EL (cell line): ENCODE measurements at regions not wholly inside any gene's neighbourhood (a gene's known extent, or its start where the extent isn't known, plus 50 kb on each side); places are given as distances from the start of the nearest gene placed in this dataset.

Experiments used
- DNase-seq: peaks from one replicate; pipeline ENCODE4 v3.0.0-alpha.2; 2016

DNA sequence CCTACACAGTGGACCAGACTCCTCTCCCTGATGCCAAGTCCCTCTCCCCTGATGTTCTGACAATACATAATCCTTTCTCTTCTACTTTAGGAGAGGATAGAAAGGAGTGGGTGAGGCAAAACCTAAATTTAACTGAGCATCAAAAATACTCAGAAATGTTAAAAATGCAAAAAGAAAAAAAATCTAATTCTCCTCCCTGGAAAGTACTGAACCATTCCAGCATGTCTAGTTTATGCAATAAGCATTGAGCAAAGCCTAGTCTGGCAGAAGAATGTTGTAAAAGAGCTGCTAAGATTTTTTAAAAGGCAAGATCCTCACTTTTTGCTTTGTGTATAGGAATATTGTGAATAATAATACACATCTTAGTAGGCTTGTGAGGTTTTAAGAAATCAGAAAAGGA lies 116.6 kb upstream of the STXBP5 start:
- no peak for DNase-seq

DNA sequence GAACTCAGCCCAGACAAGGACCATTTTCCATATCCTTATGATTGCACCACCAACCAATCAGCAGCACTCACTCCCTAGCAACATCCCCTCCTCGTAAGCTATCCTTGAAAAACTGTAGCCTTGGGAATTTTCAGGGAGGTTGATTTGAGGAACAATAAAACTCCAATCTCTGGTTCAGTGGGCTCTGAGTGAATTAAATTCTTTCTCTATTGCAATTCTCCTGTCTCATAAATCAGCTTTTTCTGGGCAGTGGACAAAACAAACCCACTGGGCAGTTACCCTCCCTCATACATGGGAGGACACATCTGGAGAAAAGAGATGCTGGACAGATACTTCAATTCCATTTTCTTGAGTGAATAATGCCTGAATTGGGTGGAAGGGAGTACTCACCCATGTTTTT lies 115.4 kb upstream of the STXBP5 start:
- DNase-seq = no peak

DNA sequence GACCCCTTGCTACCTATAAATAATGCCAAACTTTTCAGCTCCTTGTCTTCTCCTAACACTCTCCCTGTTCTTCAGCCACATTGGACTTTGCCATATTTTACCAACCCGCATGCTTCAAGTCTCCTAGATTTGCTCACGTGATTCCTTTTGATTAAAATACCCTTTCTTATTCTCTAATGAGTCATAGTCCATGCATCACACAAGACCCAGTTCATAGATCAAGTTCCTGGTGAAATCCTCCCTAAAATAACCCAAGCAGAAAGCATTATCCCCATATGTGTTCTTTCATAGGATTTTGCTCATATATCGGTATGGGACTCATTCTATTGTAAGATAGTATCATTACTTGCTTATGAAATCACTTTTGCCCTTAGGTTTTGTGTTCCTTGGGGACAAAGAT lies 108.9 kb upstream of the STXBP5 start:
- DNase-seq = no peak

DNA sequence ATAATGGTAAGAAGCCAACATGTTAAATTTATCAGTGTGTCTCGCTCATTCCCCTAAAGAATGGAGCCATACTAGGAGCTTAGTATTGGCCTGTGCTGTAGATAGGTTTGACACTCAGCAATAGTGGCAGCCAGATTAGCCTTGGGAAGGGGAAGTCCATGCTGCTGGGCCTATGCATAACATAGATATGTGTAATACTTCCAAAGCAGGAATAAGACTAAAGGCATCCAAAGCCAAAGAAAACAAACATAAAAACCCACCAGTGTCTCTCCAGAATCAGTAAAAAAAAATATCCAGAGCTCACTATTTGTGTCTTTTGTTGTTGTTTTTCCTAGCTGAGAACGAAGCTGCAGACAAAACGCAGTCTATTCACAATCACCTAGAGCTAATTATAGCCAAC lies 104.2 kb upstream of the STXBP5 start:
- peak; percentile 89 for DNase-seq

DNA sequence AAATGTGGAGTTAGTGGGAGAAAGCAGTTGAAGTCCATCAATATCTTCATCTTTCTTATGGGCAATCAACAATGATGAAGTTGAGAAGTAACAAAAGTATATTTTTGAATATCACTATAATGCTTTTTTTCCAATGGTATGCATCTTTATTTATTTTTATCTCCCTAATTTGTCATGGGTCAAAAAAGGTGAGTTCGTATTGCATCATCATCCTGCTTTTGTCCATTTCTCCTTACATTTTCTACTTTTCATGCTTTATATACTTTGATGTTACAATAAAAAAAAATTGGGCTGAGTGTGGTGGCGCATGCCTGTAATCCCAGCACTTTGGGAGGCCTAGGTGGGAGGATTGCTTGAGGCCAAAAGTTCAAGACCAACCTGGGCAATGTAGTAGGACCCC lies 101.2 kb upstream of the STXBP5 start:
- DNase-seq = no peak

DNA sequence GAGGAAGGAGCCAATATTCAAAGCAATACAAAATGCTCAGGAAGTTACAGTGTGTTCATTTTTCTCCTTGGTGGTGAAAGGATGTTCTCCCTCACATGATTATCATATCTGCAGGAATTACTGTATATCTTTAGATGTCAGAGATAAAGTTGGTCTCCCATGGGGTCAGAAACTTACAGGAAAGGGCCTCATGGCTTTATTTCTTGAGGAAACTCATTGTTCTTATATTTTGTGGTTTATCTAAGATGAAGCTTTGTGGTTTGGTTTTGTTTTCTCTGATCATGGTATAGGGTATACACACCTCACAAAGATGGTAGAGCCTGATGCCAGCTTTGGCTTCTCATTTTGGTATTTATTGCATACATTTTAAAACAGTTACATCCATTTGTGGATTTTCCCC lies 100.5 kb upstream of the STXBP5 start:
- DNase-seq = peak; percentile 36

DNA sequence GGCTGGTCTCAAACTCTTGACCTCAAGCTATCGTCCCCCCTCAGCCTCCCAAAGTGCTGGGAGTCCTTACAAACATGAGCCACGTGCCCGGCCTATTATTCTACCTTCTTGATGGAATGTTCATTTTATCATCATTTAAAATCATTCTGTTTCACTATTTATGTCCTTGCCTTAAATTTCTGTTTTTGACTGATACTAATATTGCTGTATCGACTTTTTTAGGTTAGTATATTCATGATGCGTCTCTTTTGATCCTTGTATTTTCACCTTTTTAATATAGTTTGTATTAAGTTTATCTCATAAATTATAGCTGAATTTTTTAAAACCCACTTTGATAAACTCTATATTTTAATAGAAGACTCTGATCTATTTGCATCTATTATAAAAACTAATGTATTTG lies 98.4 kb upstream of the STXBP5 start:
- DNase-seq = no peak

DNA sequence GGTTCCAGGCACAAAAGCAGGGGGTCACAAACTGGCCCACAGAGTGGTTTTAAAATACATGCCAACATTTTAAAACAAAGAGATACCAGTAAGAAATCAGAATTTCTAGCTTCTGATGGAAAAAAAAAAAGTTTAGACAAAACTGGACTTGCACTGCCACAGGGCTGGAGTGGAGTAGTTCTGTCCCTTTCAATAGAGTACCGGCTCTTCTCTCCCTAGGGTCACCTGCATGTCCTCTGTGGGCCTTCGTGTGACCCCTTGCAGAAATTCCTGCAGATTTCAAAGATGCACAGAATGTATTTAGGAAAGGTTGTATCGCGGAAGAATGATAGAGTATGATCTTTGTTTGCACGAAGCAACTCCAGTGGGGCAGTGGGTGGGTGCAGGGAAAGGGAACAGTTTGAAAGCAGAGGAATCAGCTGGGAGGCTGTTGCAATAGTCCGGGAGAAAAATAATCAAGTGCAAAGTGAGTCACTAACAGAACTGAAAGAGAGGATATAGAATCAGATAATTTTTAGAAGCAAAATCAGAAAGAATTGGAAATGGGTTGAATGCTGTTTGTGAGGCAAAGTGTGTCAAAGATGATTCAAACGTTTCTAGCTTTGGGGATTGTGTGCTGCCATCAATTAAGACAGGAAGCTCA lies 97.3 kb upstream of the STXBP5 start:
- DNase-seq = peak; percentile 30

DNA sequence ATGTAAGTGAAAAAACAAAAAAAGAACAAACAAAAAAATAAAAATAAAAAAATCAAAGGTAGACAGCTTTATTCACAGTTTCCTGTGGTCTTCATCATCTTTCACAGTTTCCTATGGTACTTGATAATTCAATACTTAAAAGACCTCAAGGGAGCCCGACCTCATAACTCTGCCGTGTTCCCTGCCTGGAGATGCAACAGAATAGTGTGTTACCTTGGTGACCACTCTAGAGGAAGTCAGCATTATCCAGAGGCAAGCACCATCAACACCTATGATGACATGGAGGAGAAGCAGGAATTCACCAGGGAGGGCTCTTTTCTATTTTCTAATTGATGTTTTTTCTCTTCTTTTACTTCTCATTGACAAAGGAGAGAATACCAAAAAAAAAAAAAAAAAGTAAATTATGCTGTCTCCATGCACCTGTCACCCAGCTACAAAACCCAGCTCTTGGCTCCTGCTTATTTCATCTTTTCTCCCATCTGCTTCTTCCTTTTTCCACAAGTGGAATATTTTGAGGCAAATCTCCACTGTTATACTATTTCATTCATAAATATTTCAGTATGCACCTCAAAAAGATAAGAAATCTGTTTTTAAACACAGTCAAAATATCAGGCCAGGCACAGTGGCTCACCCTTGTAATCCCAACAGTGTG lies 95.8 kb upstream of the STXBP5 start:
- DNase-seq = no peak

DNA sequence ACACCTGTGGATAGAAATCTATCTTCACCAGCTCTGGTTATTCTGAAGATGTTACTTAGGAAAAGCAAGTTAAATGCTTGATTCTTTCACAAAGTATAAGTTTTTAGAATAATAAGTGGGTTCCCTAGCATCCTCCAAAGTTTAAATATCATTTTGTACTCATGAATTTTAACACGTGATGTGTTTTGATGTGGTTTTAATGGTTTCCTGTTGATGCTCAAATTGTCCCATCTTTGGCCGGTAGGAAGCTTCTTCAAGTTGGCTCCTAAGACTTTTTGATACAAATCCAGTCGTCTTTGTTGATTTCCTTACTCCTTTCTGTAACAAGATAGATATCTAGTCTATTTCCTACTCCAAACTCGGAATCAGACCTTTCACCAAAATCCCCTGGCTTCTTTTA lies 94.5 kb upstream of the STXBP5 start:
- DNase-seq = no peak

DNA sequence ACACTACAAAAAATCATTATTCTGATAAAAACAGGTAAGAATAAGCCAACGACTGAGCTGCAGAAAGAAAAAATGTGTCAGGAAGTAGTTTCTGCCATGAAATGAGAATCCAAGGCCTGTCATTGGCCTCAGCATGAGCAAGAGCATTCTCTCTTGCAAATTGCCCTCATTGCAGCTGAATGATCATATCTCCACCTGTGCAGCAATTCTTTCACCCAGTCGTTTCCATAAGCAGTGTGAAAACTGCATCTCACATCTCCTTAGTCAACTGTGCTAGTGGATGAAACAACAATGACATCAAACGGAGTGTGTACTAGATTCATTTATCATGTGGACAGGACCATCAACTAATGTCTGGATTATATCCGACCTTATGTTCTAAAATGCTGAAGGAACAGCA lies 88.2 kb upstream of the STXBP5 start:
- DNase-seq = no peak

DNA sequence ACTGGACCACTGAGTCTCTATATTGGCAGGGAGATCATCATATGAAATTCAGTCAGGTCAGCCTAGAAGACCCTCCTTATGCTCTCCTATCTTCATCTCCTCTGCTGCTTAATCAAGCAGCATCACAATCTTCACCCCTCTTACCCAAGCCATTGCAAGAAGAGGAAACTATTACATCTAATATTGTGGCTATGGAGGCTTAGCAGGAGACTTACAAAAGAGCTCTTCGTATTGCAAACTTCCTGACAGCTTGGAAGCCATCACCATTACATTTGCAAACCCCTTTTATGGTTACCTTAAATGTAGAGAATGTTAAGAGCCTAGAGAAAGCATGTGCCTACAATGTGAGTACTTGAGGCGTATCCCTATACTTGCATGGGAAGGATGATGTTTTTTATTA lies 87.2 kb upstream of the STXBP5 start:
- DNase-seq = no peak

DNA sequence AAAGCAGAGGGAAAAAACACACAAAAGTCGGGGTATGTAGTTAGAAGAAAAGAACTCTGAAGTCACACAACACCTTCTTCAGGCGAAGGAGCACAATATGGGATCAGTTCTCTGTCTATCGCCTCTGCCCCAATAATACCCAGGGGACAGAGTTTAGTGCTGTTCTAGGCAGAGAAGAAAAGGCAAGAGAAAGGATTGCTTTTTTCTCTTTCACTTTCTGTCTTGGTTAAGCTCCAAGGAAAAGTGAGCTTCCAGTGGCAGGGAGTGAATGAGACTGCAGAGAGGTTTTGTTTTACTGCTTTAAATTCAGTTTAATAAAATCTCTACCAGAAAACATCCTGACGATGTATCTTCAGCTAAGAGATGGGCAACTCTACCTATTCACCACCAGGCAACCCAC lies 86.6 kb upstream of the STXBP5 start:
- peak; percentile 17 for DNase-seq

DNA sequence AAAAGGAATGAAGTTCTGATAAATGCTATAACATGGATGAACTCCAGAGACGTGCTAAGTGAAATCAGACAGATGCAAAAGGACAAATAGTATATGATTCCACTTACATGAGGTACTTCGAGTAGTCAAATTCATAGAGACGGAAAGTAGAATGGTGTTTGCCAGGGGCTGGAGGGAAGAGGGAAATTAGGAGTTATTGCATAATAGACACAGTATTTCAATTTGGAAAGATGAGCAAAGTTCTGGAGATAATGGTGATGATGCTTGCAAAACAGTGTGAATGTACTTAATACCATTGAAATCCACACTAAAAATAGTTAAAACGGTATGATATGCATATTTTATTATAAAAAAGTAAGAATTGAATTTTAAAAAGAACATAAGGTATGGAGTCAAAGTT lies 84.9 kb upstream of the STXBP5 start:
- DNase-seq = no peak

DNA sequence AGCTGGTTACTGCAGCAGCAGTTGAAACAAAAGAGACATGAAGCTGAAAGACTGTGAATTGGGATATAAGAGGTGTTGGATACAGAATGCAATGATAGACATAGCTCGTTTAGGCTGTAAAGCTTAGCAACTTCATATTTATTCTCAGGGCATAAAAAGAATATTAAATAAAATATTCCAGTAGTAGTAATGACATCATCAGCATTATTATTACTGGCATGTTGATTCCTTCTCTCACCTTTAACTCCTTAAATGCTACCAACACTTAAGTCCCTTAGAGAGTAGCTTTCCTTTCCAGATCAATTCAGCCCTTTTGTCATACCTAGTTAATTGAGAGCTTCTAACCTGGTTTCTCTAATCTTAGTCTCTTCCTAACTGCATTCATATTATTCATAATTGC lies 81.4 kb upstream of the STXBP5 start:
- no peak for DNase-seq

DNA sequence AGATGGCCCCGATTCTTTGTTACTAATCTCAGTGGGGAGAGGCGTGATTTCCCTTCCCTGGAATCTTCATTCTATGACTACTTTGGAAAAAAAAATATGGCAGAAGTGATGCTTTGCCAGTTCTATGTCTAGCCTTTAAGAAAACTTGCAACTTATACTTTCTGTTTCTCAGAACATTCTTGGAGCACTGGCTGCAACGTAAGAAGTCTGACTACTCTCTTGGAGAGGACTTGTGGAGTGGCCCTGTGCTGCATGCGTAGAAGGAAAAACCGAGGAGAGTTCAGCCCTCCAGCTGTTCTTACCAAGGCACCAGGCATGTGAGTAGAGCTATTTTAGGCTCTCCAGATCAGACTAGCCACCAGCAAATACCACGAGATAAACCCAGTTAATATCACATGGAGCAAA lies 77.6 kb upstream of the STXBP5 start:
- no peak for DNase-seq

DNA sequence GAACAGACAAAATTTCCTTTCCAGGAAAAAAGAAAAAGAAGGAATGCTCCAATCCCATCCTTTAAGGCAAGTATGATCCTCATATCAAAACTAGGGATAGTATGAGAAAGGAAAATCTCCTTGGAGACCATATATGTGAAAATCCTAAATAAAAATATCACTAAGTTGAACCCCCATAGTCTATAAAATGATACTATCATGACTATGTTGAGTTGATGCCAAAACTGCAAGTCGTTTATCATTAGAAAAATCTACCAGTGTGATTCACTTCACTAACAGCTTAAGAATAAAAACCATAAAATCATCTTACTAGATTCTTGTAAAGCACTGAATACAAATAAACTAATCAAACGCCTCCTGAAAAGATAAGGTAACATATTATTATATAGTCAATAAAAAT lies 76.6 kb upstream of the STXBP5 start:
- peak; percentile 51 for DNase-seq

DNA sequence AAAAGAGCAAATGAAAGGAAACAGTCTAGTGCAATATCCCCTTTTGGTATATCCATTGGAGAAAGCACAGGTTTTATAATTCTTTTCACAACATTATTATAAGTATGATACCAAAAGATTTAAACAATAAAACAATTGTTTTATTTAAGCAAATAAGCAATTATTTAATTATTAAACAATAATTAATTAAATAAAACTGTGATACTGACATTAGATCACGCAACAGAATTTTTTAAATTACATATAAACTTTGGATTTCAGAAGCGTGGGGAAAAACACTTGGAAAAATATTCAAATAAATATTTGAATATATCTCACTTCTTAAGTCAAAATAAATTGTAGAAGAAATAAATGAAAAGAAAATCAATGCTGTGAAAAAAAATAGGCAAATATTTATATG lies 76.2 kb upstream of the STXBP5 start:
- no peak for DNase-seq

DNA sequence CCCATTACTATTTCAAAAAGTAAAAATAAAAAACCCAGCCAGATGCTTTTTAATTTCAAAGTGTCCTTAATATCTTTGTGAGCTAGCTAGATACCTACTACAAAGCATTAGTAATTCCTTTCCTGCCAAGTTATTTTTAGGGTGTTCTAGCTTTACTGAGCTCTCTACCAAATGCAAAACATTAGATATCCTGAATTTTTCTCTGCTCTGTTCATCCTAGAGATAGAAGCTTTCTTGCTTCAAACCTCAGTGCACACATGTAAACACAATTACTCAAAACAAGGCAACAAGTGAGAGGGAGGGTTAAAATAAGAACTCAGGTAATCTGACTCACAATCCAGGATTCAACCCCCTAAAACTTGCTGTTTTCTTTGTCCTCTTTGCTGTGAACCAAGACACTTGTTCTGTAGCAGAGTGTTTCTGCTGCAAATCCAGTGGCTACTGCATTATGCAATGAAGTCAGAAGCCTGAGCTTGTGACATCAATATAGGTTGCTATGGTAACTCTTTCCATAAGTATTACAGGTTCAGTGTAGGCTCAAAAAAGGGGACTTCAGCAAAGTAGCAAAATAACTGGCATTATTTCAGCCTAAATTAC lies 72.6 kb upstream of the STXBP5 start:
- no peak for DNase-seq

DNA sequence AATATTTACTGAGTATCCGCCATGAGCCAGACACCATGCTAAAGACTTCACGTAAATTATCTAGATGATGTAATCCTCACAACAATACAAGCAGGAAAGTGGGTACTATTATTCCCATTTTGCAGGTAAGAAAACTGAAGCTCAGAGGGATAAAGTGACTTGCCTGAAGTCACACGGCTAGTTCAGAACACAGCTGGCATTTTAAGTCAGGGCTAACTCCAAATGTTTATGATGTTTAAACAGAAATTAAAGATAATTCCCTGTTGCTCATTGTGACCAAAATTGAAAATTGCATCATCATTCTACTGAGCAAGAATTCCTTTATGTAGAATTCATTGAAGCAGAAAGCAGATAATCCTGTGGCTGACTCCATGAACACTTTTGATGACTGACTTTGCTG lies 71.3 kb upstream of the STXBP5 start:
- no peak for DNase-seq

DNA sequence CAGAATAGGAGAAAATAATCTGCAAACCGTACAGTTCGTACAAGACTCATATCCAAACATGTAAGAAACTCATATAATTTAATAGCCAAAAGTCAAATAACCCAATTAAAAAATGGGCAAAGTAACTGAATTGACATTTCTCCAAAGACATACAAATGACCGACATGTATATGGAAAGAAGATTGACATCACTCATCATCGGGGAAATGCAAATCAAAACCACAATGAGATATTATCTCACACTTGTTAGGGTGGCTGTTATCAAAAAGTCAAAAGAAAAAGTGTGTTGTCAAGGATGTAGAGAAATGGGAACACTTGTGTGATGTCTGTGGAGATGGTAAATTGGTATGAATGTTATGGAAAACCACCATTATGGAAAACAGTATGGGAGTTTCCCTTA lies 70.5 kb upstream of the STXBP5 start:
- DNase-seq = no peak

DNA sequence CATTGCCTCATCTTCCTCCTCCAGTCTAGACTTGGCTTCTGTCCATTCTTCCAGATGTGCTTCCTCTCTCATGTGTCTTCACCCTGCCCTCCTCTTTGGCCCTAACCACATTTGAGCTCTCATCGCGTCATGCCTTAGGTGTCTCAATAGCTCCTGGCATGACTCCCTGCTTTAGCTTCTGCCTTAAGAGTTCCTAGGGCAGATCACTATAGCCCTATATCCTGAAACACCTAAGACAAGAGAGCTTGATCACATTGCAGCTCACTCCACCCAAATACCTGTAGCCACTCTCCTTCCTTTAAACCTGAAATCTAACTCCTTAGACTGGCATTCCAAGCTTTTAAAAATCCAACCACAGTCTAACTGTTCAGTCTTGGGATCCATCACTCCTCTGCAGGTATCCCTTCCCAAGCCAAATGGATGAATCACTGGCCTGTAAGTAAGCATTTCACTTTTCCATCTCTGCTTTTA lies 69.0 kb upstream of the STXBP5 start:
- peak; percentile 68 for DNase-seq

DNA sequence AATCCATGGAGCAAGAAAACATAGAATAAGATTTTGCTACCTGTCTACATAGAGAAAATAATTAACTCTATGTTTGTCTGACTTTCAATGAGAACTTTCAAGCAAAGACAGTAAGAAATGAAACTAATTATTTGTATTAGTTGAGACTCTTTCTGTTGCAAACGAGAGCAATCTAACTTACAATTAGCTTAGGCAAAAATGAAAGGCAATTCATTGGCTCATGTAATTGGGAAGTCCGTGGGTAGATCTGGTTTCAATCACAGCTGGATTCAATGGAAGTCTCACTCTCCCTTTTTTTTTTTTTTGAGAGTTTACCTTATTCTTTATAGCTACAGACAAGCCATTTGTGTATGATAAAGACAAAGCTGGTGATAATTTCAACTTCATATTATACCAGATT lies 68.2 kb upstream of the STXBP5 start:
- DNase-seq = no peak

DNA sequence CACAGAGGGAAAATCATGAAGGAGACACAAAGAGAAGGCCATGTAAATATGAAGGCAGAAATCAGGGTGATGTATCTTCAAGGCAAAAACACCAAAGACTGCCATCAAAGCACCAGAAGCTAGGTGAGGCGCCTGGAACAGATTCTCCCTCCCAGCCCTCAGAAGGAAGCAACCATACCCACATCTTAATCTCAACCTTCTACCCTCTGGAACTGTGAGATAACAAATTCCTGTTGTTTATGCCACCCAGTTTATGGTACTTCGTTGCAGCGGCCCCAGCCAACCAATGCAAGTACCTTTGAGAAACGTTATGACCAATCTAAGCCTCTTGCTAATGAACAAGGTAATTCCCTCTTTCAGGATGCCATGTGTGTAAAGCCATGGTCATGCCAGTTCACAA lies 66.2 kb upstream of the STXBP5 start:
- no peak for DNase-seq

DNA sequence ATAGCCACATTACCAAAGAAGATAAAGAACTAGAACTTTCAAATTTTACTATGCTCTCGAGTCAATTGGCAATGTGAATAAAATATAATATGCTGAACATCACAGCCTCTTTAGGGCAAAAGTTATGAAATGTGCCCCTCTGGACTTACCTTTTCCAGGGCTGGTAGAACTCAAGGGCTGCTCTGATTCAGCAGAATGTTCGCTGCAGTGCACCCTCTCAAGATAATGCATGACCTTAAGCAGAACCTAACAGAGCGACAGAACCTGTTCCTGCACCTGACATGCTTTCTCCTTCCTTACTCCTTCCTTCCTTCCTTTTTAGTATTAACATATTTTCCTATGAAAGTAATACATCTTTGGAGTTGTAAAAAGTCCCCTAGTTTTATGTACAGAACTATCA lies 65.4 kb upstream of the STXBP5 start:
- DNase-seq = no peak
